HepG2 (cell line): ENCODE measurements at regions not wholly inside any gene's neighbourhood (a gene's known extent, or its start where the extent isn't known, plus 50 kb on each side); places are given as distances from the start of the nearest gene placed in this dataset.
A peak's percentile ranks its signal among the peaks of the same experiment; 100 is the strongest.

Experiments used
- ARHGAP35 ChIP-seq: sonication (generic); formaldehyde crosslinking; IDR thresholded peaks from 2 replicates; pipeline ENCODE4 v1.9.0; 2022; ENCODE audit warnings: mild to moderate bottlenecking, inconsistent platforms, moderate library complexity, missing genetic modification reagents, borderline replicate concordance
- ATAD3A ChIP-seq: sonication (generic); formaldehyde crosslinking; IDR thresholded peaks from 2 replicates; pipeline ENCODE4 v1.4.0; 2020; ENCODE audit warnings: missing genetic modification reagents
- ATF5 ChIP-seq: sonication (generic); formaldehyde crosslinking; IDR thresholded peaks from 2 replicates; pipeline ENCODE4 v1.4.0; 2020; ENCODE audit warnings: mild to moderate bottlenecking, low read depth, missing genetic modification reagents
- CREB3 ChIP-seq: sonication (generic); formaldehyde crosslinking; IDR thresholded peaks from 2 replicates; pipeline ENCODE4 v1.5.0; 2020; ENCODE audit warnings: missing genetic modification reagents
- GABPA ChIP-seq, 2 experiments: IDR thresholded peaks; 2 replicates each; pipeline ENCODE4 v1.6.1; 2011 to 2016; ENCODE audit warnings: low read depth in 2 of 2, low read length in 1 of 2, missing biosample characterization in 1 of 2, missing genetic modification characterization in 1 of 2
- HCFC1 ChIP-seq: fragments of 150-350 bp; IDR thresholded peaks from 2 replicates; pipeline ENCODE4 v1.6.1; 2014; ENCODE audit warnings: low read depth, low read length
- MXD3 ChIP-seq: IDR thresholded peaks from 2 replicates; pipeline ENCODE4 v1.6.1; 2016; ENCODE audit warnings: mild to moderate bottlenecking, missing biosample characterization, missing genetic modification reagents
- NCOA5 ChIP-seq: sonication (generic); formaldehyde crosslinking; IDR thresholded peaks from 2 replicates; pipeline ENCODE4 v1.4.0; 2020; ENCODE audit warnings: missing genetic modification reagents
- NFIC ChIP-seq: IDR thresholded peaks from 2 replicates; pipeline ENCODE4 v1.6.1; 2012; ENCODE audit warnings: mild to moderate bottlenecking, low read length, inconsistent platforms
- NRL ChIP-seq: sonication (generic); formaldehyde crosslinking; IDR thresholded peaks from 2 replicates; pipeline ENCODE4 v1.5.0; 2020; ENCODE audit warnings: missing genetic modification reagents, mild to moderate bottlenecking, moderate library complexity, borderline replicate concordance
- SRSF1 ChIP-seq: fragments of 200-400 bp; formaldehyde crosslinking; optimal IDR thresholded peaks from 2 replicates; pipeline ENCODE3; 2017; ENCODE audit warnings: mild to moderate bottlenecking, low read depth, low read length, moderate library complexity
- SRSF9 ChIP-seq: fragments of 200-400 bp; formaldehyde crosslinking; IDR thresholded peaks from 2 replicates; pipeline ENCODE4 v1.6.1; 2018; ENCODE audit warnings: borderline replicate concordance, mild to moderate bottlenecking, low read depth, low read length; ENCODE audit not compliant: insufficient read depth, poor library complexity, severe bottlenecking
- TAF15 ChIP-seq: fragments of 200-400 bp; formaldehyde crosslinking; IDR thresholded peaks from one replicate; pipeline ENCODE4 v1.6.1; 2018; ENCODE audit warnings: mild to moderate bottlenecking, low read depth, low read length; ENCODE audit not compliant: poor library complexity, severe bottlenecking
- XRCC5 ChIP-seq: fragments of 200-400 bp; formaldehyde crosslinking; optimal IDR thresholded peaks from 2 replicates; pipeline ENCODE3; 2017; ENCODE audit warnings: mild to moderate bottlenecking, low read length
- ZMYM4 ChIP-seq: sonication (generic); formaldehyde crosslinking; IDR thresholded peaks from 2 replicates; pipeline ENCODE4 v1.8.1; 2023; ENCODE audit warnings: mild to moderate bottlenecking, missing genetic modification reagents
- ZNF281 ChIP-seq: sonication (generic); formaldehyde crosslinking; IDR thresholded peaks from 2 replicates; pipeline ENCODE4 v1.4.0; 2020; ENCODE audit warnings: missing genetic modification reagents, borderline replicate concordance
- ZNF34 ChIP-seq: sonication (generic); formaldehyde crosslinking; IDR thresholded peaks from 2 replicates; pipeline ENCODE4 v1.4.0; 2020; ENCODE audit warnings: mild to moderate bottlenecking, missing genetic modification reagents, borderline replicate concordance
- ZNF510 ChIP-seq: sonication (generic); formaldehyde crosslinking; IDR thresholded peaks from 2 replicates; pipeline ENCODE4 v1.4.0; 2020; ENCODE audit warnings: low read depth, mild to moderate bottlenecking, missing genetic modification reagents
- ZNF574 ChIP-seq: sonication (generic); formaldehyde crosslinking; IDR thresholded peaks from 2 replicates; pipeline ENCODE4 v1.4.0; 2020; ENCODE audit warnings: missing genetic modification reagents
- ZNF761 ChIP-seq: sonication (generic); formaldehyde crosslinking; conservative IDR thresholded peaks from 2 replicates; pipeline ENCODE4 v1.4.0; 2020; ENCODE audit warnings: mild to moderate bottlenecking, missing genetic modification reagents
- ZNF776 ChIP-seq: sonication (generic); formaldehyde crosslinking; IDR thresholded peaks from 2 replicates; pipeline ENCODE4 v1.4.0; 2020; ENCODE audit warnings: mild to moderate bottlenecking, missing genetic modification reagents
- ZSCAN20 ChIP-seq: sonication (generic); formaldehyde crosslinking; IDR thresholded peaks from 2 replicates; pipeline ENCODE4 v1.4.0; 2020; ENCODE audit warnings: missing genetic modification reagents, mild to moderate bottlenecking, borderline replicate concordance

GRCh38 chr12:16939871-16940306, 333.9 kb upstream of the LMO3 start (continued):
- TF ChIP-seq XRCC5: peak; percentile 87
- peak; percentile 78 for TF ChIP-seq ZMYM4 (CRISPR knock-in tag)
- TF ChIP-seq ATAD3A: no peak
- TF ChIP-seq ZNF510: no peak
- TF ChIP-seq NFIC: no peak
- TF ChIP-seq MXD3 (CRISPR knock-in tag): no peak
- no peak for TF ChIP-seq SRSF1
- TF ChIP-seq NRL: no peak
- no peak for TF ChIP-seq ZNF281
- TF ChIP-seq ZNF761 (CRISPR knock-in tag): no peak
- no peak for TF ChIP-seq HCFC1
- 0 out of 2 replicates have a peak, but pooled peaks have one; percentile 30 for TF ChIP-seq ZNF776 (CRISPR knock-in tag)
- TF ChIP-seq ZNF34 (CRISPR knock-in tag): no peak
- TF ChIP-seq SRSF9: no peak
- TF ChIP-seq TAF15: no peak
- TF ChIP-seq NCOA5 (CRISPR knock-in tag): no peak
- TF ChIP-seq GABPA (IDR thresholded peaks at IDR 0.05; ENCODE audit: low read depth, low read length): no peak
- TF ChIP-seq GABPA (CRISPR knock-in tag; IDR thresholded peaks at IDR 0.05; ENCODE audit: low read depth): peak; percentile 73
- TF ChIP-seq ATF5: no peak
- no peak for TF ChIP-seq CREB3 (CRISPR knock-in tag)
- no peak for TF ChIP-seq ARHGAP35
- no peak for TF ChIP-seq ZSCAN20 (CRISPR knock-in tag)
- peak; percentile 71 for TF ChIP-seq ZNF574
